C4-2B (cell line): ENCODE measurements at regions not wholly inside any gene's neighbourhood (a gene's known extent, or its start where the extent isn't known, plus 50 kb on each side); places are given as distances from the start of the nearest gene placed in this dataset.

Experiments used
- H3K27ac ChIP-seq: fragments of 450-650 bp; 2 replicates; pipeline ENCODE4 v1.5.1; 2017
- ZFX ChIP-seq: fragments of 450-650 bp; IDR thresholded peaks from 2 replicates; pipeline ENCODE4 v1.6.1; 2017
- TF ChIP-seq, protein P1 (sequence below): fragments of 450-650 bp; conservative IDR thresholded peaks from 2 replicates; pipeline ENCODE4 v1.5.1; 2017; ENCODE audit warnings: mild to moderate bottlenecking

DNA sequence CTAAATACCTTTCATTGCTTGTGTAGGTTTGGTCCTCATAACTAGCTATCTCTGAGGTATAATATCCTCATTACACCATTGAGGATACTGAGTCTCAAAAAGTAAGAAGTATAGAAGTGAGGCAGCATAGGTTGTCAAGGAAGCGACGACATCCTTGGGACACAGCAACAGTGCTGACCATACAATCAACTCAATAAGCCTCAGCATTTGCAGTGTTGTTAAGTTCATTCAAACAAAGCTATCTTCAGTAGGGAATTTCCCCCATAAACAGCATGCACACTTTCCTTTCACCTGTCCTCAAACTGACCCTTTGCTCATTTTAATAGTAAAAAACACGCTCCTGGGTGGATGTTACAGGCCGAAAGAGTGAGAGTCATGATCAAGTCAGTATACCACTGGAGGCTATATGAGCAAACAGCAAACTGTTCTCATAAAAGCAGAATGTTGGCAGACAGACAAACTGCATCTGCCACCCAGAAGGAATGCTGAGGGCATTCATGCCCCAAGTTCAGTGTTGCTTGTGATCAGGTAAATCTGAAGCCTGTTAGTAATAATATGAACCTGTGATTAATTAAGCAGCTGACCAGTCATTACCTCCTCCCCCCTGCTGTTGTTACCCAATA lies 756.2 kb upstream of the TENM4 start:
- no peak for TF ChIP-seq ZFX
- TF ChIP-seq, protein P1, sequence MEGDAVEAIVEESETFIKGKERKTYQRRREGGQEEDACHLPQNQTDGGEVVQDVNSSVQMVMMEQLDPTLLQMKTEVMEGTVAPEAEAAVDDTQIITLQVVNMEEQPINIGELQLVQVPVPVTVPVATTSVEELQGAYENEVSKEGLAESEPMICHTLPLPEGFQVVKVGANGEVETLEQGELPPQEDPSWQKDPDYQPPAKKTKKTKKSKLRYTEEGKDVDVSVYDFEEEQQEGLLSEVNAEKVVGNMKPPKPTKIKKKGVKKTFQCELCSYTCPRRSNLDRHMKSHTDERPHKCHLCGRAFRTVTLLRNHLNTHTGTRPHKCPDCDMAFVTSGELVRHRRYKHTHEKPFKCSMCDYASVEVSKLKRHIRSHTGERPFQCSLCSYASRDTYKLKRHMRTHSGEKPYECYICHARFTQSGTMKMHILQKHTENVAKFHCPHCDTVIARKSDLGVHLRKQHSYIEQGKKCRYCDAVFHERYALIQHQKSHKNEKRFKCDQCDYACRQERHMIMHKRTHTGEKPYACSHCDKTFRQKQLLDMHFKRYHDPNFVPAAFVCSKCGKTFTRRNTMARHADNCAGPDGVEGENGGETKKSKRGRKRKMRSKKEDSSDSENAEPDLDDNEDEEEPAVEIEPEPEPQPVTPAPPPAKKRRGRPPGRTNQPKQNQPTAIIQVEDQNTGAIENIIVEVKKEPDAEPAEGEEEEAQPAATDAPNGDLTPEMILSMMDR, result no peak
- H3K27ac ChIP-seq, result peak overlapping the region; percentile 23; the same call in 1 of the 2 replicates

DNA sequence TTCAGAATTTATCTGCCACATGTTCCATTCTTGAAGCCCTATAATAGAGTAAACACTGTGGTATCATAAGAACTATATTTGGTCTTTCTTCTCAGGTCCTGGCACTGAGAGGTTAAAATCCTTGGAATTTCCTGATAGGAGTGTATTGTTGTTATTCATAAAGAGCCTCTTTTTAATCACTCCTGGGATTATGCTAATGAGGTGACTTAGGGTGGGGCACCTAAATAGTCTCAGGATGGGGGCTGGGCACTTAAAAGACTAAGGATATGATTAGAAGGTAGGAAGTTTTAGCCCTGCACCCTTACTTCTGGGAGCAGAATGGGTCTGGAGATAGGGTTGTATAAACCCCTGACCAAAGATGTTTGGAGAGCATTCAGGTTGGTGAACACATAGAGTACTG lies 755.2 kb upstream of the TENM4 start:
- no peak overlapping the region; the same call in 1 of the 2 replicates for H3K27ac ChIP-seq
- no peak for TF ChIP-seq ZFX
- TF ChIP-seq, protein P1, result no peak

DNA sequence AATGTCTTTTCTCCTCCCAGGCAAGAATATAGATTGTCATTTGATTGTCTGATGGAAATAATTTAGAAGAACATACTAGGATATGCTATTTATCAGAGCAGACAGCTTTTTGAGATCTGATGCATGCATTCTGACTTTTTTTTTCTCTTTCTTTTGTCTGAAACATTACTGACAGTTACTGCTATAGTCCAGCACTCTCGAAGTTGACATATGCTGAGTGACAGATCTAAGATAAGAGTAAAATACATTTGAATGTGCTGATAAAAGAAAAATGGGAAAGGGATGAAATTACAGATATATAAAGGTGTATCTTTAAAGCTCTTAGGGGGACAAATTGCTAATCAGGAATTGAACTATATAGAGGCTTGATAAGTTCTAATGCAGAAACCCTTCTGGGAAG lies 753.8 kb upstream of the TENM4 start:
- TF ChIP-seq, protein P1, result no peak
- no peak for TF ChIP-seq ZFX
- H3K27ac ChIP-seq, result no peak overlapping the region

DNA sequence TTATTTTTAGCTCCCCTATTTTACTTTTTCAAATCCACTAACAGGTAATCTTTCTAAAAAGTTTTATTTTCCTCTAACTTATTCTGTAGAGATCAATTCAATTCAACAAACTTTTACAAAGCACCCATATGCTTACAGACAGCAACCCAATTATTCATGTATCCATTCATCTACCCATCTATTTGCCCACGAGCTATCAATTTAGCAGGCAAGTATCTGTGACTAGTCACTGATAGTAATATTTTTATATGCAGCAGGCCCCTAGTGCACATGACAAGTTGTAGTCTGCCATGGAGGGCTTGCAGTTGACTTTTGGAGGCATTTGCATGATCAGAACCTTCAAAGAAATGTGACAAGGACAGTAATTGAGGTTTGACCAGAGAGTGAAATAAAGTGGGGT lies 753.2 kb upstream of the TENM4 start:
- TF ChIP-seq, protein P1, result no peak
- no peak for TF ChIP-seq ZFX
- no peak overlapping the region for H3K27ac ChIP-seq

DNA sequence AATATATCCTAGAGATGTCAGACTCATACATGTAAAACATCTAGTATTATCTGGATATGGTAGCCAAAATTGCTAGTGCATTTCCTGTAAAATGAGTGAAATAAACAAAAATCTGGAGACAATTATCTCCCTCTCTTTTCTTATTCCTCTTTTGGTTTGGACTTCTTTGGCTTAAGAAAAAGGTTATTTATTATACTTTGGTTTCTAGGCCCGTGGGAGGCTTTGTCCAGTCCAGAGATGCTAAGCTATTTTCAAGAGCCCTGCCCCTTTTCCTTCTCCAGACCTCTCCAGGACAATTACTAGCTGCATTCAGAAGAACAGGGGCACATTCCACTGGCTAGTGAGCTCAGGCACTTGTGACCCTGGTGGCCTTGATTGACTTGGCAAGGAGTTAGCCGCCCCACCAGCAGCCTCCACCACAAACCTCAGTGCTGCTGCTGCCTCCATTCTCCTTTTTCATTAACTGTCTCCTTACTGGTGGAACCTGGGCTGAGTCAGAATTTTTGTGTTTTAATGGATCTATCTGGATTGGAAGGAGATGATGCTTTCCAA lies 747.3 kb upstream of the TENM4 start:
- TF ChIP-seq ZFX, result no peak
- TF ChIP-seq, protein P1, result no peak
- no peak overlapping the region for H3K27ac ChIP-seq

DNA sequence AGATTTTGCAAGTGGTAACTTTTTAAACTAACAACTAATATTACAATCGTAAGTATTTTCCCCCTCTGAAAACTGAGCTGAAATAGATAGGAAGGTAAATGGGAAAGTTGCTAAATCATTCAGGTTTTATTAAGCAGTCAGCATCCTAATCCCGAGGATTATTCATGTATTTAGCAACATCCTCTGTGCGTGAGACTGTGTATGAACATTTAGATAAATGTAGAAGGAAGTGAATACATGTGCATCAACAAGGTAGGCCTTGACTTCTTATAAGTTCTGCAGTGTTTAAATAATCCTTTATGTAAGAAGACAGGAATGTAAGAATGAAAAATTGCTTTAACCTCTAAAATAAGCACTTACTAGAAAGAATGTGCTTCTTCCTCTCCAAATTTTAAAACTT lies 745.9 kb upstream of the TENM4 start:
- no peak for TF ChIP-seq ZFX
- TF ChIP-seq, protein P1, result no peak
- no peak overlapping the region for H3K27ac ChIP-seq

DNA sequence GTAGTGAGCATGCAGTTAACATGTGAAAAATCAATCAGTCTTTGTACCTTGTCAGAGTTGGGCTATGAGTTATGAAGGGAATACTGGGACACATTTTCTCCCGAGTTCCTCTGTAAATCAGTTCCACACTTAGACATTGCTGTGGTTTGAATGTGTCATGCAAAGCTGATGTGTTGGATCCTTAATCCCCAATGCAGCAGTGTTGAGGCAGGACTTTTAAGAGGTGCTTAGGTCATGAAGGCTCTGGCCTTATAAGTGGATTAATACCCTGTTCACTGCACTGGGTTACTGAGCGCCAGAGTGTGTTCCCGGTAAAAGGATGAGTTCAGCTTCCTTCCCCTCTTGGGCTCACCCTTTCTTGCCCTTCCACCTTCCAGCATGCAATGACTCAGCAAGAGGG lies 742.1 kb upstream of the TENM4 start:
- H3K27ac ChIP-seq, result no peak overlapping the region
- no peak for TF ChIP-seq ZFX
- TF ChIP-seq, protein P1, result no peak
